SK-N-SH treated with all-trans-retinoic acid at 6 μM for 48 hours (cell line): ENCODE measurements at regions not wholly inside any gene's neighbourhood (a gene's known extent, or its start where the extent isn't known, plus 50 kb on each side); places are given as distances from the start of the nearest gene placed in this dataset.

Source experiments
- RARB ChIP-seq: fragments of 250-450 bp; sonication (Bioruptor Pico); IDR thresholded peaks from 2 replicates; pipeline ENCODE4 v1.8.0; 2021; ENCODE audit warnings: mild to moderate bottlenecking, moderate library complexity
- ZFP3 ChIP-seq: fragments of 250-450 bp; sonication (Bioruptor Pico); IDR thresholded peaks from 2 replicates; pipeline ENCODE4 v1.5.0; 2020; ENCODE audit warnings: mild to moderate bottlenecking, moderate library complexity
- TF ChIP-seq, protein P1 (sequence below): fragments of 250-450 bp; sonication (Bioruptor Pico); IDR thresholded peaks from 2 replicates; pipeline ENCODE4 v1.5.1; 2021; ENCODE audit warnings: mild to moderate bottlenecking, moderate library complexity

DNA sequence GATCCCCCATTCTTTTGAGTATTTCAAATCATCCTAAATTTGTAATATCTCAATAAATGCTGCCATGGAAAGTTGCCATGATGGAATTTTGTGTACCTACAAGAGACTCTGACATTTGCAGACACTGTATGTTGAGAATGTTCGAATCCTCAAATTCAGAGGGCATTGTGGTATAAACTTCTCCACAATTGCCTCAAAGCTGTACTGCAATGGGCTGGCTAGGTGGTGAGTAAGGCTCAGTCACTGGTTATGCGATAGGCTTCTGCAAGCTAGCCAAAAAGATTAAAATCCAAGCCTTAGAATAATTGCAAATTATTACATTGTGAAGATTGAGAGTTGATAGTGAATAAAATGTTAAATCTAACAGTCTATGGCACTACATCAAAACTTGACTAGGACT, 130.2 kb upstream of the CEP162 start:
- TF ChIP-seq ZFP3 (no peak), RARB (CRISPR knock-in tag) (no peak)
- TF ChIP-seq, protein P1, sequence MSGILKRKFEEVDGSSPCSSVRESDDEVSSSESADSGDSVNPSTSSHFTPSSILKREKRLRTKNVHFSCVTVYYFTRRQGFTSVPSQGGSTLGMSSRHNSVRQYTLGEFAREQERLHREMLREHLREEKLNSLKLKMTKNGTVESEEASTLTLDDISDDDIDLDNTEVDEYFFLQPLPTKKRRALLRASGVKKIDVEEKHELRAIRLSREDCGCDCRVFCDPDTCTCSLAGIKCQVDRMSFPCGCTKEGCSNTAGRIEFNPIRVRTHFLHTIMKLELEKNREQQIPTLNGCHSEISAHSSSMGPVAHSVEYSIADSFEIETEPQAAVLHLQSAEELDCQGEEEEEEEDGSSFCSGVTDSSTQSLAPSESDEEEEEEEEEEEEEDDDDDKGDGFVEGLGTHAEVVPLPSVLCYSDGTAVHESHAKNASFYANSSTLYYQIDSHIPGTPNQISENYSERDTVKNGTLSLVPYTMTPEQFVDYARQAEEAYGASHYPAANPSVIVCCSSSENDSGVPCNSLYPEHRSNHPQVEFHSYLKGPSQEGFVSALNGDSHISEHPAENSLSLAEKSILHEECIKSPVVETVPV (CRISPR knock-in tag) = no peak
